ENCODE measurements at regions not wholly inside any gene's neighbourhood (a gene's known extent, or its start where the extent isn't known, plus 50 kb on each side); places are given as distances from the start of the nearest gene placed in this dataset.

- TF ChIP-seq EZH2 (IDR thresholded peaks at IDR 0.05; ENCODE audit: insufficient read depth, poor library complexity, severe bottlenecking) (no peak), EZH2phosphoT487 (IDR thresholded peaks at IDR 0.05; ENCODE audit: insufficient read depth, low read depth) (no peak)
- no peak overlapping the region for H3K4me3 ChIP-seq
- no peak overlapping the region for H3K9ac ChIP-seq
- in situ Hi-C loops (cut with MboI), result no loop called here
- no peaks in the 10 kb centered on the region for H3K36me3 ChIP-seq (ENCODE audit: low read depth)
- no peak overlapping the region for H2AFZ ChIP-seq
- H3K4me2 ChIP-seq (ENCODE audit: unreplicated experiment), result no peak overlapping the region
- H3K79me2 ChIP-seq (ENCODE audit: insufficient read depth), result no peaks in the 10 kb centered on the region
- no peaks in the 10 kb centered on the region for H3F3A ChIP-seq (ENCODE audit: insufficient read depth)
- H3K9me3 ChIP-seq (ENCODE audit: low read depth), result no peaks in the 10 kb centered on the region
- 76 to 78% methylated on average over 5 of the region's 5 CpGs for WGBS, 2 experiments (ENCODE audit: low coverage in 1 of 2, low lambda C conversion rate in 2 of 2, missing lambda C conversion rate in 2 of 2)
- H3K9me2 ChIP-seq (ENCODE audit: insufficient read depth), result no peaks in the 10 kb centered on the region
- no peak for DNase-seq
- H3K4me1 ChIP-seq (ENCODE audit: insufficient read depth), result peaks cover 11% of the 10 kb centered on the region; the same call in 1 of the 2 replicates
- H3K27me3 ChIP-seq (replicated peaks; ENCODE audit: insufficient read depth), result peaks cover 13% of the 10 kb centered on the region; the same call in 1 of the 2 replicates
- no peak overlapping the region for H3K27ac ChIP-seq
- H4K20me1 ChIP-seq (ENCODE audit: insufficient read depth), result no peaks in the 10 kb centered on the region
Observed at GRCh38 chr1:212526111-212526491, 82.5 kb upstream of the ATF3 start.

GRCh38 chr1:212528501-212528900 is 80.1 kb upstream of the ATF3 start:
- in situ Hi-C loops (cut with MboI), result no loop called here
- H2AFZ ChIP-seq, result no peak overlapping the region
- 11 to 20% methylated on average over 1 of the region's 1 CpG for WGBS, 2 experiments (ENCODE audit: low coverage in 1 of 2, low lambda C conversion rate in 2 of 2, missing lambda C conversion rate in 2 of 2)

GRCh38 chr1:212529211-212529741 is 79.3 kb upstream of the ATF3 start:
- peaks cover 11% of the 10 kb centered on the region; the same call in 1 of the 2 replicates for H3K4me1 ChIP-seq (ENCODE audit: insufficient read depth)
- no peaks in the 10 kb centered on the region for H3K9me3 ChIP-seq (ENCODE audit: low read depth)
- WGBS, 2 experiments (ENCODE audit: low coverage in 1 of 2, low lambda C conversion rate in 2 of 2, missing lambda C conversion rate in 2 of 2), result 13 to 16% methylated on average over 6 of the region's 6 CpGs
- H3K4me2 ChIP-seq (ENCODE audit: unreplicated experiment), result no peak overlapping the region
- H3K9ac ChIP-seq, result no peak overlapping the region
- in situ Hi-C loops (cut with MboI), result no loop called here
- no peak overlapping the region for H3K4me3 ChIP-seq
- no peak overlapping the region for H3K27ac ChIP-seq
- H2AFZ ChIP-seq, result no peak overlapping the region
- no peaks in the 10 kb centered on the region for H3K9me2 ChIP-seq (ENCODE audit: insufficient read depth)
- TF ChIP-seq EZH2 (IDR thresholded peaks at IDR 0.05; ENCODE audit: insufficient read depth, poor library complexity, severe bottlenecking) (no peak), EZH2phosphoT487 (IDR thresholded peaks at IDR 0.05; ENCODE audit: insufficient read depth, low read depth) (no peak)
- peaks cover 44% of the 10 kb centered on the region for H3K27me3 ChIP-seq (replicated peaks; ENCODE audit: insufficient read depth)
- H4K20me1 ChIP-seq (ENCODE audit: insufficient read depth), result no peaks in the 10 kb centered on the region
- DNase-seq, result peak; percentile 80
- no peaks in the 10 kb centered on the region for H3K36me3 ChIP-seq (ENCODE audit: low read depth)
- no peaks in the 10 kb centered on the region for H3F3A ChIP-seq (ENCODE audit: insufficient read depth)
- no peaks in the 10 kb centered on the region for H3K79me2 ChIP-seq (ENCODE audit: insufficient read depth)

More at GRCh38 chr1:212528501-212528900, 80.1 kb upstream of the ATF3 start:
- DNase-seq, result peak; percentile 10
- Histone ChIP-seq H3K79me2 (ENCODE audit: insufficient read depth) (no peaks in the 10 kb centered on the region), H3K4me3 (no peak overlapping the region), H3K4me2 (ENCODE audit: unreplicated experiment) (no peak overlapping the region), H3K27ac (no peak overlapping the region), H3K27me3 (replicated peaks; ENCODE audit: insufficient read depth) (peaks cover 37% of the 10 kb centered on the region), H4K20me1 (ENCODE audit: insufficient read depth) (no peaks in the 10 kb centered on the region), H3K4me1 (ENCODE audit: insufficient read depth) (peaks cover 11% of the 10 kb centered on the region; the same call in 1 of the 2 replicates), H3F3A (ENCODE audit: insufficient read depth) (no peaks in the 10 kb centered on the region), H3K36me3 (ENCODE audit: low read depth) (no peaks in the 10 kb centered on the region), H3K9me2 (ENCODE audit: insufficient read depth) (no peaks in the 10 kb centered on the region), H3K9ac (no peak overlapping the region), H3K9me3 (ENCODE audit: low read depth) (no peaks in the 10 kb centered on the region)
- TF ChIP-seq EZH2phosphoT487 (IDR thresholded peaks at IDR 0.05; ENCODE audit: insufficient read depth, low read depth), result no peak
- no peak for TF ChIP-seq EZH2 (IDR thresholded peaks at IDR 0.05; ENCODE audit: insufficient read depth, poor library complexity, severe bottlenecking)

GRCh38 chr1:212531267-212531666 is 77.3 kb upstream of the ATF3 start:
- WGBS, 2 experiments (ENCODE audit: low coverage in 1 of 2, low lambda C conversion rate in 2 of 2, missing lambda C conversion rate in 2 of 2), result 49 to 56% methylated on average over 3 of the region's 3 CpGs
- H3K9me2 ChIP-seq (ENCODE audit: insufficient read depth), result no peaks in the 10 kb centered on the region

More at GRCh38 chr1:212531267-212531666, 77.3 kb upstream of the ATF3 start:
- no peaks in the 10 kb centered on the region for H3F3A ChIP-seq (ENCODE audit: insufficient read depth)
- no peak for DNase-seq
- H3K27ac ChIP-seq, result no peak overlapping the region
- H3K27me3 ChIP-seq (replicated peaks; ENCODE audit: insufficient read depth), result peaks cover 56% of the 10 kb centered on the region
- no peaks in the 10 kb centered on the region for H3K36me3 ChIP-seq (ENCODE audit: low read depth)
- no peak overlapping the region for H3K9ac ChIP-seq
- no peaks in the 10 kb centered on the region for H3K79me2 ChIP-seq (ENCODE audit: insufficient read depth)
- peaks cover 11% of the 10 kb centered on the region; the same call in 1 of the 2 replicates for H3K4me1 ChIP-seq (ENCODE audit: insufficient read depth)
- H3K4me3 ChIP-seq, result no peak overlapping the region
- TF ChIP-seq EZH2phosphoT487 (IDR thresholded peaks at IDR 0.05; ENCODE audit: insufficient read depth, low read depth), result no peak
- no peak for TF ChIP-seq EZH2 (IDR thresholded peaks at IDR 0.05; ENCODE audit: insufficient read depth, poor library complexity, severe bottlenecking)
- in situ Hi-C loops (cut with MboI), result no loop called here
- no peaks in the 10 kb centered on the region for H3K9me3 ChIP-seq (ENCODE audit: low read depth)
- H3K4me2 ChIP-seq (ENCODE audit: unreplicated experiment), result no peak overlapping the region
- H4K20me1 ChIP-seq (ENCODE audit: insufficient read depth), result no peaks in the 10 kb centered on the region
- H2AFZ ChIP-seq, result no peak overlapping the region
